ENCODE measurements at regions not wholly inside any gene's neighbourhood (a gene's known extent, or its start where the extent isn't known, plus 50 kb on each side); places are given as distances from the start of the nearest gene placed in this dataset.

DNA sequence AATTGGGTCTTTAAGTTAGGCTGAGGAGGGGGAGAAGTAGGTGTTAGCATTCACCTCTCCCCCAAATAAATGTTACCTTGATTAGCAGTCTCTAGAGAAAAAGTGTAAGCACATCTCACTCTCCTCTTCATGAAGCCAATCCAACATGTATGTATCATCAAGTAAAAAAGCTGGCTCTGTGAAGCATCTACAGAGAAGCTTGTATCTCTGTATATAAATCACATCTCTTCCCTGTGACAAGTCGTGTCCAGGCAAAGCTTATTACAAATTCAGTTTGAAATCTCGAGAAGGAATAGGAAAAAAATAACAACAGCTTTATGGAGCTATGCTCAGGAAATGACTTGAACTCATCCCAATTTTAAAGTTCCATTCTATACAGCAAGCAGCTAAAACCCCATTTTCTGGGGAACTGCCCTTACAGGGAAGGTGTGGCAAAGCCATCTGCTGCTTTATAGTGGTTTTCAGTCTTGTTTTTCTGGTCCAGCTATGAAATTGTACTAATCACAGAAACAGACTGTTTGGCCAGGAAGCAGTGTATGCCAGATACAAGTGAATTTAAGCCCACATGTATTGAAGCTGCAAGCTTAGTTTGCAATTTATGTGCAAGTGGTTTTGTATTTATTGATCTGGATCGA is 313.3 kb upstream of the NOCT start:
- H3K4me3 Mint-ChIP-seq (ENCODE audit: unreplicated experiment): no peak overlapping the region
- TF ChIP-seq, protein P1, sequence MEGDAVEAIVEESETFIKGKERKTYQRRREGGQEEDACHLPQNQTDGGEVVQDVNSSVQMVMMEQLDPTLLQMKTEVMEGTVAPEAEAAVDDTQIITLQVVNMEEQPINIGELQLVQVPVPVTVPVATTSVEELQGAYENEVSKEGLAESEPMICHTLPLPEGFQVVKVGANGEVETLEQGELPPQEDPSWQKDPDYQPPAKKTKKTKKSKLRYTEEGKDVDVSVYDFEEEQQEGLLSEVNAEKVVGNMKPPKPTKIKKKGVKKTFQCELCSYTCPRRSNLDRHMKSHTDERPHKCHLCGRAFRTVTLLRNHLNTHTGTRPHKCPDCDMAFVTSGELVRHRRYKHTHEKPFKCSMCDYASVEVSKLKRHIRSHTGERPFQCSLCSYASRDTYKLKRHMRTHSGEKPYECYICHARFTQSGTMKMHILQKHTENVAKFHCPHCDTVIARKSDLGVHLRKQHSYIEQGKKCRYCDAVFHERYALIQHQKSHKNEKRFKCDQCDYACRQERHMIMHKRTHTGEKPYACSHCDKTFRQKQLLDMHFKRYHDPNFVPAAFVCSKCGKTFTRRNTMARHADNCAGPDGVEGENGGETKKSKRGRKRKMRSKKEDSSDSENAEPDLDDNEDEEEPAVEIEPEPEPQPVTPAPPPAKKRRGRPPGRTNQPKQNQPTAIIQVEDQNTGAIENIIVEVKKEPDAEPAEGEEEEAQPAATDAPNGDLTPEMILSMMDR (IDR thresholded peaks at IDR 0.05): no peak
- peaks cover 9% of the 10 kb centered on the region for H3K4me1 Mint-ChIP-seq (ENCODE audit: unreplicated experiment)
- H3K9me3 Mint-ChIP-seq (ENCODE audit: unreplicated experiment): no peaks in the 10 kb centered on the region
- H3K27me3 Mint-ChIP-seq (ENCODE audit: unreplicated experiment): no peaks in the 10 kb centered on the region
- DNase-seq (ENCODE audit: extremely low spot score, unreplicated experiment): no peak
- H3K27ac Mint-ChIP-seq (ENCODE audit: unreplicated experiment): no peak overlapping the region
- no peaks in the 10 kb centered on the region for H3K36me3 Mint-ChIP-seq (ENCODE audit: unreplicated experiment)

DNA sequence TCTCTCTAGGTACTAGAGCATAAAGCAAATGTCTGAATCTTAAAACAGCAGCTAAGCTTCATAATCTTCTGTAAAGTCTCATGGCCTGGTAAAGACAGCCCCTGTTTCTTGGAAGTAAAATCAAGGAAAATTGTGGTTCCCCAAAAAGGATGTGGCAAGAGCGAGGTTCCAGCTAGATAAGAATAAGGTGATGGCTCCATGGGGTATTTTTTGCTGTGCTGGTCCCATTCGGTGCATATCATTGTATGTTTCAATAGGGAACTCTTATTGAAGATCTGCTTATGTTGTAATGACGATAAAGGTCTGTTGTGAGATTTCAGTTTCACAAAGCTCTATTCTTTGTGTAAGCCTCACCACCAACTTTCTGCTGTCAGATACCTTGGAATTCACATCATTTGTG is 316.9 kb upstream of the NOCT start:
- Mint-ChIP-seq H3K27me3 (ENCODE audit: unreplicated experiment) (no peaks in the 10 kb centered on the region), H3K4me3 (ENCODE audit: unreplicated experiment) (no peak overlapping the region), H3K9me3 (ENCODE audit: unreplicated experiment) (no peaks in the 10 kb centered on the region), H3K4me1 (ENCODE audit: unreplicated experiment) (peaks cover 20% of the 10 kb centered on the region), H3K36me3 (ENCODE audit: unreplicated experiment) (no peaks in the 10 kb centered on the region), H3K27ac (ENCODE audit: unreplicated experiment) (no peak overlapping the region)
- TF ChIP-seq, protein P1 (IDR thresholded peaks at IDR 0.05): no peak
- DNase-seq (ENCODE audit: extremely low spot score, unreplicated experiment): no peak

DNA sequence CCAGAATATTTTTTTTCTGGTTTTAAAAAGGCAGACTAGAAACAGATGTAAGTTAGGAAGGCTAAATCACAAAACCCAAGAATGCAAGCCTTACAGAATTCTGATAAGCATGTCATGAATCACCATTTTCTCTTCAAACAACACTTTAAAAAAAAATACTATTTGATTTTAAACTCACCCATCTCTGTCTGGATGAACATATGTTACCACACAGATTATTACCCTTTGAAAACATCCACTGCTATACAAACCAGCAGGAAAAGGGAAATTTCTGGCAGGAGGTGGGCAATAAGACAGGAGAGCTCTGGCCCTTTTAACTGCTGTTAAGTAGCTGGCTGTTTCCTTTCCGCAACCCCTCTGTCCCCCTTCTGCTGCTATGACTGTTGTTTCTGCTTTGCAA is 317.7 kb upstream of the NOCT start:
- Mint-ChIP-seq H3K36me3 (ENCODE audit: unreplicated experiment) (no peaks in the 10 kb centered on the region), H3K27me3 (ENCODE audit: unreplicated experiment) (no peaks in the 10 kb centered on the region), H3K27ac (ENCODE audit: unreplicated experiment) (no peak overlapping the region), H3K4me3 (ENCODE audit: unreplicated experiment) (no peak overlapping the region), H3K4me1 (ENCODE audit: unreplicated experiment) (peaks cover 20% of the 10 kb centered on the region), H3K9me3 (ENCODE audit: unreplicated experiment) (no peaks in the 10 kb centered on the region)
- TF ChIP-seq, protein P1 (IDR thresholded peaks at IDR 0.05): no peak
- DNase-seq (ENCODE audit: extremely low spot score, unreplicated experiment): no peak

DNA sequence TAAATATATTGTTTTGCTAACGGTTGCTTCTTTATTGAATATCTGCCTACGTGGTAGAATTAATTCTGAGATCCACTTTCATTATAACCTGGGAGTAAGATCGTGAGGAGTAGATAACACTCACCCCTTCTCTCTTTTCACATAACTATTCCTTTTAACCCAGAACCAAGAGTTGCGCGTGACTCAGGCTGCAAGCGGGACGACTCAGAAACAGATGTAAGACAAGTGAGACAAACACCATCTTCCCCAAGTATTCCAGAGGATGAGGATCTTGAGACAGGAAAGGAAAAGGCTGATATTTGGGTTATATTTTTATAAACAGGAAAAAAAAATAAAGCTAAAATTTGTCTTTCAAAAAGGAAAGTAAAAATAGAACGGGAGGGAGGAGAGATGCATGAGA is 318.8 kb upstream of the NOCT start:
- no peaks in the 10 kb centered on the region for H3K27me3 Mint-ChIP-seq (ENCODE audit: unreplicated experiment)
- peak overlapping the region; percentile 57 for H3K4me3 Mint-ChIP-seq (ENCODE audit: unreplicated experiment)
- peak overlapping the region; percentile 69 for H3K27ac Mint-ChIP-seq (ENCODE audit: unreplicated experiment)
- DNase-seq (ENCODE audit: extremely low spot score, unreplicated experiment): no peak
- peaks cover 5% of the 10 kb centered on the region for H3K9me3 Mint-ChIP-seq (ENCODE audit: unreplicated experiment)
- H3K36me3 Mint-ChIP-seq (ENCODE audit: unreplicated experiment): no peaks in the 10 kb centered on the region
- TF ChIP-seq, protein P1 (IDR thresholded peaks at IDR 0.05): no peak
- H3K4me1 Mint-ChIP-seq (ENCODE audit: unreplicated experiment): peaks cover 20% of the 10 kb centered on the region

DNA sequence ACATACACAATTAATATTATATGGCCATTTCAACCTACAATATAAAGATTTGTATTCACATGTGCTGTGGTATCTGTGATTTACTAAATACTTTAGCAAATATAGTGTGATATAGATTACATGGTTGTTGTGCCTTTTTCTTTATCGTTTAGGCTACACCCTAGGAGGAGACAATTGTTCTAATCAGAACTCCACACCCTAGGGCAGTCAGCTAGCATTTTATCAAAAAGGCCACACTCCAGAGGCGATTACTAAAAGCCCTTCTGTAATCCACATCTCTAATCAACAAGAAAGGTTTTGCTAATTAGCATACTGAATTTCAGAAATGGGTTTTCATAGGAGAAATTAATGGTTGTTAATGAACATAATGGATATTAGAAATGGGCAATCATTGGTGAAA is 319.5 kb upstream of the NOCT start:
- Mint-ChIP-seq H3K4me1 (ENCODE audit: unreplicated experiment) (peaks cover 20% of the 10 kb centered on the region), H3K4me3 (ENCODE audit: unreplicated experiment) (no peak overlapping the region), H3K27ac (ENCODE audit: unreplicated experiment) (no peak overlapping the region), H3K9me3 (ENCODE audit: unreplicated experiment) (peaks cover 5% of the 10 kb centered on the region), H3K27me3 (ENCODE audit: unreplicated experiment) (no peaks in the 10 kb centered on the region), H3K36me3 (ENCODE audit: unreplicated experiment) (no peaks in the 10 kb centered on the region)
- DNase-seq (ENCODE audit: extremely low spot score, unreplicated experiment): no peak
- TF ChIP-seq, protein P1 (IDR thresholded peaks at IDR 0.05): no peak
